ENCODE measurements at regions not wholly inside any gene's neighbourhood (a gene's known extent, or its start where the extent isn't known, plus 50 kb on each side); places are given as distances from the start of the nearest gene placed in this dataset.
A peak's percentile ranks its signal among the peaks of the same experiment; 100 is the strongest.

DNA sequence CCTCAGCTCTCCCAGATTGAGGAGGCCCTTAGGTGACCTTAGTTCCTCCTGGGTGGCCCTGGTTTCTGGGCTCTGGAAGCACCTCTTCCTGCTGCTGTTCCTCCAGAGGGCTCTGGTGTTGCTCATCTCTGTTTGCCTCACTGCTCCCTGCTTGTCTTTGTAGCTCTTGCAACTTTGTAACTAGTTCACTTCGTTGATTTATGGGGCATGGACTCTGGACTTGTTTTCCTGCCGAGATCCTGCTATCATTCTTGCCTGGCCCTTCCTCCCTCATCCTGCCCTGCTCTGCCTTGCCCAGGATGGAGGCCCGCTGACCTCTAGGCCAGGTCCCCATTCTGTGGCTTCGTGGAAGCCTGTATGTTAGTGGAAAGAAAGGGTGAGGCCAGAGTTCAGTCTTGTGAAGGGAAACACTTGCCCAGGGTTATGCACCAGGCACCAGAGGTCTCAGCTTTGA lies 169.3 kb downstream of the MACROH2A1 start:
- no peaks in the 10 kb centered on the region for H3K9me3 ChIP-seq (ENCODE audit: low read length)
- intact Hi-C loops (cut with micrococcal nuclease; ENCODE audit: unreplicated experiment) (no loop called here), in situ Hi-C loops (cut with HindIII; ENCODE audit: extremely low pct_ligation_motif_present, low pct_unique_long_range_greater_than_20kb) (no loop called here)
- peaks cover 77% of the 10 kb centered on the region for H3K4me1 ChIP-seq (ENCODE audit: insufficient read depth, low read length)
- peak; percentile 71 for ATAC-seq
- ChIA-PET CTCF (ENCODE audit: low intra/inter-chr PET ratio, low total read pairs) (no interaction called here), POLR2A (interaction anchor here (1.0 to 1.5 kb wide), 4 partner anchors 13 to 79 kb away, joined by 3 to 13 read pairs (median 4); no protein-coding TSS in a partner anchor)
- H3K4me3 ChIP-seq (replicated peaks in 1 of 3; ENCODE audit: insufficient read depth in 1 of 3, low read depth in 2 of 3, low read length in 3 of 3) = peak overlapping the region in 1 of 3 experiments; percentile 11; a peak in 1 of 6 replicates
- no peaks in the 10 kb centered on the region for H4K20me1 ChIP-seq (ENCODE audit: insufficient read depth, low read length)
- WGBS (ENCODE audit: low lambda C conversion rate) = 16% methylated on average over 4 of the region's 4 CpGs
- no peaks in the 10 kb centered on the region for H3K27me3 ChIP-seq (ENCODE audit: control insufficient read depth in 1 of 2, insufficient read depth in 2 of 2, low read length in 2 of 2)
- no TSS peak for BruUV-seq (replicated peaks)
- H2AFZ ChIP-seq (ENCODE audit: low read length) = no peak overlapping the region
- FAIRE-seq = peak; percentile 76
- H3K79me2 ChIP-seq (ENCODE audit: insufficient read depth, low read length) = no peaks in the 10 kb centered on the region
- H3K4me2 ChIP-seq (ENCODE audit: low read depth, low read length) = peak overlapping the region; percentile 57
- no peaks in the 10 kb centered on the region for H3K36me3 ChIP-seq (replicated peaks in 1 of 2; ENCODE audit: control insufficient read depth in 1 of 2, insufficient read depth in 2 of 2, low read length in 2 of 2)
- DNase-seq (ENCODE audit: low spot score) = peak; percentile 85
- peak overlapping the region; percentile 68 for H3K27ac ChIP-seq (ENCODE audit: extremely low read length, insufficient read depth, low read length)
- H3K9ac ChIP-seq (ENCODE audit: insufficient read depth, low read depth, low read length) = no peak overlapping the region
- 0 out of 2 replicates have a peak, but pooled peaks have one; percentile 47 for TF ChIP-seq ZNF792 (CRISPR knock-in tag; IDR thresholded peaks at IDR 0.05)
- TF ChIP-seq KLF9 (CRISPR knock-in tag; IDR thresholded peaks at IDR 0.05; ENCODE audit: low read depth) = no peak
- TF ChIP-seq, protein P1, sequence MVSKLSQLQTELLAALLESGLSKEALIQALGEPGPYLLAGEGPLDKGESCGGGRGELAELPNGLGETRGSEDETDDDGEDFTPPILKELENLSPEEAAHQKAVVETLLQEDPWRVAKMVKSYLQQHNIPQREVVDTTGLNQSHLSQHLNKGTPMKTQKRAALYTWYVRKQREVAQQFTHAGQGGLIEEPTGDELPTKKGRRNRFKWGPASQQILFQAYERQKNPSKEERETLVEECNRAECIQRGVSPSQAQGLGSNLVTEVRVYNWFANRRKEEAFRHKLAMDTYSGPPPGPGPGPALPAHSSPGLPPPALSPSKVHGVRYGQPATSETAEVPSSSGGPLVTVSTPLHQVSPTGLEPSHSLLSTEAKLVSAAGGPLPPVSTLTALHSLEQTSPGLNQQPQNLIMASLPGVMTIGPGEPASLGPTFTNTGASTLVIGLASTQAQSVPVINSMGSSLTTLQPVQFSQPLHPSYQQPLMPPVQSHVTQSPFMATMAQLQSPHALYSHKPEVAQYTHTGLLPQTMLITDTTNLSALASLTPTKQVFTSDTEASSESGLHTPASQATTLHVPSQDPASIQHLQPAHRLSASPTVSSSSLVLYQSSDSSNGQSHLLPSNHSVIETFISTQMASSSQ (IDR thresholded peaks at IDR 0.05; ENCODE audit: low read depth) = no peak
- TF ChIP-seq, protein P1 (CRISPR knock-in tag; IDR thresholded peaks at IDR 0.05; ENCODE audit: borderline replicate concordance) = no peak
- TF ChIP-seq, protein P2, sequence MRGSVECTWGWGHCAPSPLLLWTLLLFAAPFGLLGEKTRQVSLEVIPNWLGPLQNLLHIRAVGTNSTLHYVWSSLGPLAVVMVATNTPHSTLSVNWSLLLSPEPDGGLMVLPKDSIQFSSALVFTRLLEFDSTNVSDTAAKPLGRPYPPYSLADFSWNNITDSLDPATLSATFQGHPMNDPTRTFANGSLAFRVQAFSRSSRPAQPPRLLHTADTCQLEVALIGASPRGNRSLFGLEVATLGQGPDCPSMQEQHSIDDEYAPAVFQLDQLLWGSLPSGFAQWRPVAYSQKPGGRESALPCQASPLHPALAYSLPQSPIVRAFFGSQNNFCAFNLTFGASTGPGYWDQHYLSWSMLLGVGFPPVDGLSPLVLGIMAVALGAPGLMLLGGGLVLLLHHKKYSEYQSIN (CRISPR knock-in tag; IDR thresholded peaks at IDR 0.05; ENCODE audit: borderline replicate concordance) = no peak
- TF ChIP-seq, protein P3, sequence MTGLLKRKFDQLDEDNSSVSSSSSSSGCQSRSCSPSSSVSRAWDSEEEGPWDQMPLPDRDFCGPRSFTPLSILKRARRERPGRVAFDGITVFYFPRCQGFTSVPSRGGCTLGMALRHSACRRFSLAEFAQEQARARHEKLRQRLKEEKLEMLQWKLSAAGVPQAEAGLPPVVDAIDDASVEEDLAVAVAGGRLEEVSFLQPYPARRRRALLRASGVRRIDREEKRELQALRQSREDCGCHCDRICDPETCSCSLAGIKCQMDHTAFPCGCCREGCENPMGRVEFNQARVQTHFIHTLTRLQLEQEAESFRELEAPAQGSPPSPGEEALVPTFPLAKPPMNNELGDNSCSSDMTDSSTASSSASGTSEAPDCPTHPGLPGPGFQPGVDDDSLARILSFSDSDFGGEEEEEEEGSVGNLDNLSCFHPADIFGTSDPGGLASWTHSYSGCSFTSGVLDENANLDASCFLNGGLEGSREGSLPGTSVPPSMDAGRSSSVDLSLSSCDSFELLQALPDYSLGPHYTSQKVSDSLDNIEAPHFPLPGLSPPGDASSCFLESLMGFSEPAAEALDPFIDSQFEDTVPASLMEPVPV (CRISPR knock-in tag; IDR thresholded peaks at IDR 0.05) = no peak
- no peak for TF ChIP-seq MAFF (IDR thresholded peaks at IDR 0.05; ENCODE audit: low read depth, low read length)
- TF ChIP-seq, protein P4, sequence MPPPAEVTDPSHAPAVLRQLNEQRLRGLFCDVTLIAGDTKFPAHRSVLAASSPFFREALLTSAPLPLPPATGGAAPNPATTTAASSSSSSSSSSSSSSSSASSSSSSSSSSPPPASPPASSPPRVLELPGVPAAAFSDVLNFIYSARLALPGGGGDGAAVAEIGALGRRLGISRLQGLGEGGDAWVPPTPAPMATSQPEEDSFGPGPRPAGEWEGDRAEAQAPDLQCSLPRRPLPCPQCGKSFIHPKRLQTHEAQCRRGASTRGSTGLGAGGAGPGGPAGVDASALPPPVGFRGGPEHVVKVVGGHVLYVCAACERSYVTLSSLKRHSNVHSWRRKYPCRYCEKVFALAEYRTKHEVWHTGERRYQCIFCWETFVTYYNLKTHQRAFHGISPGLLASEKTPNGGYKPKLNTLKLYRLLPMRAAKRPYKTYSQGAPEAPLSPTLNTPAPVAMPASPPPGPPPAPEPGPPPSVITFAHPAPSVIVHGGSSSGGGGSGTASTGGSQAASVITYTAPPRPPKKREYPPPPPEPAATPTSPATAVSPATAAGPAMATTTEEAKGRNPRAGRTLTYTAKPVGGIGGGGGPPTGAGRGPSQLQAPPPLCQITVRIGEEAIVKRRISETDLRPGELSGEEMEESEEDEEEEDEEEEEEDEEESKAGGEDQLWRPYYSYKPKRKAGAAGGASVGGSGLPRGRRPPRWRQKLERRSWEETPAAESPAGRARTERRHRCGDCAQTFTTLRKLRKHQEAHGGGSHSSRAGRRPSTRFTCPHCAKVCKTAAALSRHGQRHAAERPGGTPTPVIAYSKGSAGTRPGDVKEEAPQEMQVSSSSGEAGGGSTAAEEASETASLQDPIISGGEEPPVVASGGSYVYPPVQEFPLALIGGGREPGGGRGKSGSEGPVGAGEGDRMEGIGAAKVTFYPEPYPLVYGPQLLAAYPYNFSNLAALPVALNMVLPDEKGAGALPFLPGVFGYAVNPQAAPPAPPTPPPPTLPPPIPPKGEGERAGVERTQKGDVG (CRISPR knock-in tag; IDR thresholded peaks at IDR 0.05; ENCODE audit: borderline replicate concordance) = no peak
- no peak for TF ChIP-seq E2F2 (CRISPR knock-in tag; IDR thresholded peaks at IDR 0.05; ENCODE audit: borderline replicate concordance)
- TF ChIP-seq ZNF670 (CRISPR knock-in tag; IDR thresholded peaks at IDR 0.05; ENCODE audit: borderline replicate concordance) = no peak
- TF ChIP-seq PAX8 (CRISPR knock-in tag; IDR thresholded peaks at IDR 0.05; ENCODE audit: borderline replicate concordance) = no peak
- TF ChIP-seq ZNF672 (CRISPR knock-in tag; IDR thresholded peaks at IDR 0.05) = no peak
- 0 out of 2 replicates have a peak, but pooled peaks have one; percentile 7 for TF ChIP-seq ZNF629 (CRISPR knock-in tag; conservative IDR thresholded peaks at IDR 0.05)

Data from HepG2 (cell line).